ENCODE measurements at regions not wholly inside any gene's neighbourhood (a gene's known extent, or its start where the extent isn't known, plus 50 kb on each side); places are given as distances from the start of the nearest gene placed in this dataset.

- no peak overlapping the region for H2AFZ ChIP-seq (ENCODE audit: low read depth, low read length)
- DNase-seq (ENCODE audit: extremely low read depth in 1 of 4, low spot score in 3 of 4), result no peak
- TF ChIP-seq FOXJ3 (CRISPR knock-in tag; IDR thresholded peaks at IDR 0.05) (no peak), HNRNPH1 (optimal IDR thresholded peaks at IDR 0.05; ENCODE audit: low read depth, low read length) (no peak), KHSRP (IDR thresholded peaks at IDR 0.05) (no peak)
- no peak for FAIRE-seq
- H3K9ac ChIP-seq (ENCODE audit: insufficient read depth in 1 of 2, low read depth in 2 of 2, low read length in 2 of 2), result no peak overlapping the region
- no peaks in the 10 kb centered on the region for H4K20me1 ChIP-seq (replicated peaks; ENCODE audit: control insufficient read depth, insufficient read depth, low read length)
- no peak overlapping the region for H3K4me2 ChIP-seq (ENCODE audit: insufficient read depth, low read length)
- no peaks in the 10 kb centered on the region for H3K9me3 ChIP-seq (replicated peaks; ENCODE audit: control insufficient read depth, insufficient read depth, low read depth, low read length)
- H3K79me2 ChIP-seq (ENCODE audit: control insufficient read depth, insufficient read depth, low read length), result no peaks in the 10 kb centered on the region
- no peaks in the 10 kb centered on the region for H3K27me3 ChIP-seq (ENCODE audit: control insufficient read depth in 2 of 2, insufficient read depth in 2 of 2, low read length in 2 of 2)
- intact Hi-C loops (cut with micrococcal nuclease), result no loop called here
- ATAC-seq, result no peak
- POLR2A ChIA-PET, result no interaction called here
- H3K4me3 ChIP-seq, result no peak overlapping the region
- H3K27ac ChIP-seq (ENCODE audit: extremely low read depth, low read depth, low read length), result no peak overlapping the region
- BruUV-seq (replicated peaks), result no TSS peak
- no peaks in the 10 kb centered on the region for H3K9me1 ChIP-seq (ENCODE audit: control insufficient read depth, insufficient read depth, low read length)
- H3K36me3 ChIP-seq (ENCODE audit: control insufficient read depth, insufficient read depth, low read length), result no peaks in the 10 kb centered on the region
- in situ Hi-C loops (cut with MboI), result no loop called here
- CTCF ChIA-PET (ENCODE audit: low intra/inter-chr PET ratio), result no interaction called here
- H3K4me1 ChIP-seq (replicated peaks in 1 of 2; ENCODE audit: control insufficient read depth in 2 of 2, insufficient read depth in 2 of 2, low read length in 2 of 2), result no peaks in the 10 kb centered on the region
Observed at GRCh38 chr6:73954881-73955280, 258.9 kb downstream of the CD109 start.

GRCh38 chr6:73951183-73951582 lies 255.2 kb downstream of the CD109 start:
- ChIA-PET CTCF (ENCODE audit: low intra/inter-chr PET ratio) (no interaction called here), POLR2A (no interaction called here)
- Histone ChIP-seq H3K9ac (ENCODE audit: insufficient read depth in 1 of 2, low read depth in 2 of 2, low read length in 2 of 2) (no peak overlapping the region), H3K4me1 (replicated peaks in 1 of 2; ENCODE audit: control insufficient read depth in 2 of 2, insufficient read depth in 2 of 2, low read length in 2 of 2) (no peaks in the 10 kb centered on the region), H3K9me3 (replicated peaks; ENCODE audit: control insufficient read depth, insufficient read depth, low read depth, low read length) (no peaks in the 10 kb centered on the region), H4K20me1 (replicated peaks; ENCODE audit: control insufficient read depth, insufficient read depth, low read length) (no peaks in the 10 kb centered on the region), H2AFZ (ENCODE audit: low read depth, low read length) (no peak overlapping the region), H3K4me2 (ENCODE audit: insufficient read depth, low read length) (no peak overlapping the region), H3K9me1 (ENCODE audit: control insufficient read depth, insufficient read depth, low read length) (no peaks in the 10 kb centered on the region), H3K4me3 (no peak overlapping the region), H3K36me3 (ENCODE audit: control insufficient read depth, insufficient read depth, low read length) (no peaks in the 10 kb centered on the region), H3K79me2 (ENCODE audit: control insufficient read depth, insufficient read depth, low read length) (no peaks in the 10 kb centered on the region), H3K27me3 (ENCODE audit: control insufficient read depth in 2 of 2, insufficient read depth in 2 of 2, low read length in 2 of 2) (no peaks in the 10 kb centered on the region), H3K27ac (ENCODE audit: extremely low read depth, low read depth, low read length) (no peak overlapping the region)
- intact Hi-C loops (cut with micrococcal nuclease), result no loop called here
- FAIRE-seq (no peak), DNase-seq (ENCODE audit: extremely low read depth in 1 of 4, low spot score in 3 of 4) (no peak), ATAC-seq (no peak)
- no TSS peak for BruUV-seq (replicated peaks)
- TF ChIP-seq, protein P1, sequence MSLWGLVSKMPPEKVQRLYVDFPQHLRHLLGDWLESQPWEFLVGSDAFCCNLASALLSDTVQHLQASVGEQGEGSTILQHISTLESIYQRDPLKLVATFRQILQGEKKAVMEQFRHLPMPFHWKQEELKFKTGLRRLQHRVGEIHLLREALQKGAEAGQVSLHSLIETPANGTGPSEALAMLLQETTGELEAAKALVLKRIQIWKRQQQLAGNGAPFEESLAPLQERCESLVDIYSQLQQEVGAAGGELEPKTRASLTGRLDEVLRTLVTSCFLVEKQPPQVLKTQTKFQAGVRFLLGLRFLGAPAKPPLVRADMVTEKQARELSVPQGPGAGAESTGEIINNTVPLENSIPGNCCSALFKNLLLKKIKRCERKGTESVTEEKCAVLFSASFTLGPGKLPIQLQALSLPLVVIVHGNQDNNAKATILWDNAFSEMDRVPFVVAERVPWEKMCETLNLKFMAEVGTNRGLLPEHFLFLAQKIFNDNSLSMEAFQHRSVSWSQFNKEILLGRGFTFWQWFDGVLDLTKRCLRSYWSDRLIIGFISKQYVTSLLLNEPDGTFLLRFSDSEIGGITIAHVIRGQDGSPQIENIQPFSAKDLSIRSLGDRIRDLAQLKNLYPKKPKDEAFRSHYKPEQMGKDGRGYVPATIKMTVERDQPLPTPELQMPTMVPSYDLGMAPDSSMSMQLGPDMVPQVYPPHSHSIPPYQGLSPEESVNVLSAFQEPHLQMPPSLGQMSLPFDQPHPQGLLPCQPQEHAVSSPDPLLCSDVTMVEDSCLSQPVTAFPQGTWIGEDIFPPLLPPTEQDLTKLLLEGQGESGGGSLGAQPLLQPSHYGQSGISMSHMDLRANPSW (CRISPR knock-in tag; IDR thresholded peaks at IDR 0.05), result no peak
- TF ChIP-seq ZNF24 (IDR thresholded peaks at IDR 0.05), result no peak
- in situ Hi-C loops (cut with MboI), result no loop called here

All from K562 (cell line).